Coronary artery (tissue), 2 donors: ENCODE measurements at regions not wholly inside any gene's neighbourhood (a gene's known extent, or its start where the extent isn't known, plus 50 kb on each side); places are given as distances from the start of the nearest gene placed in this dataset.
"Not testable (repeated sequence)": the region's sequence is repeated elsewhere in the genome, so short reads cannot be mapped to it uniquely, and the experiment has no call there.

Experiments
- DNase-seq: peaks from one replicate; pipeline ENCODE4 v3.0.0-alpha.2; 2017; ENCODE audit warnings: low spot score
- H3K27ac ChIP-seq, 2 donors: fragments of 200-600 bp; sonication (generic); one replicate each; pipeline ENCODE4 v1.5.1; 2016 to 2019
- H3K4me3 ChIP-seq: fragments of 200-600 bp; sonication (generic); 2 replicates; pipeline ENCODE4 v1.5.1; 2016; ENCODE audit warnings: mild to moderate bottlenecking, moderate library complexity
- TF ChIP-seq, protein P1 (sequence below): fragments of 200-600 bp; sonication (generic); IDR thresholded peaks from one replicate; pipeline ENCODE4 v1.5.1; 2019; ENCODE audit warnings: antibody characterized with exemption

DNA sequence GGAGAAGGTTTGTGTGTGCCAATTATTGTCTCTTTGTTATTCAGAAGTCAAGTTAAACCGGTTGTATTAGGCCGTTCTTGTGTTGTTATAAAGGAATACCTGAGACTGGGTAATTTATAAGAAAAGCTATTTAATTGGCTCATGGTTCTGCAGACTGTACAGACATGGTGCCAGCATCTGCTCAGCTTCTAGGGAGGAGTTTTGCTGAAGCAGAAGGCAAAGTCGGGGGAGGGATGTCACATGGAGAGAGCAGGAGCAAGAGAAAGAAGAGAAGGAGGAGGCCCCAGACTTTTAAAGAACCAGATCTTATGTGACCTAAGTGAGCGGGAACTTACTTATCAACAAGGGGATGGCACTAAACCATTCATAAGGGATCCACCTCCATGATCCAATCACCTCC, 349.3 kb upstream of the PCDH18 start:
- TF ChIP-seq, protein P1, sequence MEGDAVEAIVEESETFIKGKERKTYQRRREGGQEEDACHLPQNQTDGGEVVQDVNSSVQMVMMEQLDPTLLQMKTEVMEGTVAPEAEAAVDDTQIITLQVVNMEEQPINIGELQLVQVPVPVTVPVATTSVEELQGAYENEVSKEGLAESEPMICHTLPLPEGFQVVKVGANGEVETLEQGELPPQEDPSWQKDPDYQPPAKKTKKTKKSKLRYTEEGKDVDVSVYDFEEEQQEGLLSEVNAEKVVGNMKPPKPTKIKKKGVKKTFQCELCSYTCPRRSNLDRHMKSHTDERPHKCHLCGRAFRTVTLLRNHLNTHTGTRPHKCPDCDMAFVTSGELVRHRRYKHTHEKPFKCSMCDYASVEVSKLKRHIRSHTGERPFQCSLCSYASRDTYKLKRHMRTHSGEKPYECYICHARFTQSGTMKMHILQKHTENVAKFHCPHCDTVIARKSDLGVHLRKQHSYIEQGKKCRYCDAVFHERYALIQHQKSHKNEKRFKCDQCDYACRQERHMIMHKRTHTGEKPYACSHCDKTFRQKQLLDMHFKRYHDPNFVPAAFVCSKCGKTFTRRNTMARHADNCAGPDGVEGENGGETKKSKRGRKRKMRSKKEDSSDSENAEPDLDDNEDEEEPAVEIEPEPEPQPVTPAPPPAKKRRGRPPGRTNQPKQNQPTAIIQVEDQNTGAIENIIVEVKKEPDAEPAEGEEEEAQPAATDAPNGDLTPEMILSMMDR, result no peak
- Histone ChIP-seq H3K4me3 (no peak overlapping the region), H3K27ac (no peak overlapping the region)
- no peak for DNase-seq

DNA sequence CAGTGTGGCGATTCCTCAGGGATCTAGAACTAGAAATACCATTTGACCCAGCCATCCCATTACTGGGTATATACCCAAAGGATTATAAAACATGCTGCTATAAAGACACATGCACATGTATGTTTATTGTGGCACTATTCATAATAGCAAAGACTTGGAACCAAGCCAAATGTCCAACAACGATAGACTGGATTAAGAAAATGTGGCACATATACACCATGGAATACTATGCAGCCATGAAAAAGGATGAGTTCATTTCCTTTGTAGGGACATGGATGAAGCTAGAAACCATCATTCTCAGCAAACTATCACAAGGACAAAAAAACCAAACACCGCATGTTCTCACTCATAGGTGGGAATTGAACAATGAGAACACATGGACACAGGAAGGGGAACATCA, 335.8 kb upstream of the PCDH18 start:
- DNase-seq, H3K4me3 ChIP-seq, H3K27ac ChIP-seq: not testable (repeated sequence)

DNA sequence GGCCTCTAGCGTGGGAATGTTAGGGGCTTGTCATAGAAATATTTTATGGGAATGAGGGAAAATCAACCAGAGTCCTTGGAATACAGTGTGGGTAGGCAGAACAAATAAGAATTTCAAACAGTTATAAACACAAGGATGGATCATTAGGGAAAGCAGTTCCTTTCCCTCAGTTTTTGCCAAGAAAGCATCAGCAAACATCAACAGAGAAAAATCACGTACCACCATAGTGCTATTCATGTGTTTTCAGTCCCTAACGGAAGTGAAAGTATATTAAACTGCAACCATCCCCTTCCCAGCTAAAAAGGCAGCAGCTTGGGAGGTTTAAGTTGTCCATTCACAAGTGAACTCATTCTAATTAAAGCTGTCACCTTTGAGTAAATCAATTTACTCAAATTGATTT, 334.4 kb upstream of the PCDH18 start:
- TF ChIP-seq, protein P1, result no peak
- no peak overlapping the region for H3K27ac ChIP-seq
- no peak overlapping the region for H3K4me3 ChIP-seq
- DNase-seq, result no peak

DNA sequence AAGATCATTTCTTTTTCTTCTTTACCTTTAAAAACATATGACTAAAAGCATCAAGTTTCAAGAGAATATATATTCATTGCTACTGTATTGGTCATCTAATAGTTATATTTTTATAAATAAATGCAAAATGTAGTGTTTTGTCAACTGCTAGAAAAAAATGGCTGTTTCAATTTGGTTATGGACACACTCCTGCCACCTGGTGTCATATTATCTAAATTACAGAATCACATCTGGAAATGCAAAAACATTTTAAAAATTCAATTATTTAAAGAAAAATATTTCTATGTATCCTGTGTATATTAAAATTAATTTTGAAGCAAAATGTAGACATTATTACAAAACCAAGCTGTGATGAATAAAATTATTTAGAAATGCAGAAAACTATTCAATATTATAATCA, 329.4 kb upstream of the PCDH18 start:
- H3K4me3 ChIP-seq, result no peak overlapping the region
- no peak for DNase-seq
- TF ChIP-seq, protein P1, result peak; percentile 41
- no peak overlapping the region for H3K27ac ChIP-seq

DNA sequence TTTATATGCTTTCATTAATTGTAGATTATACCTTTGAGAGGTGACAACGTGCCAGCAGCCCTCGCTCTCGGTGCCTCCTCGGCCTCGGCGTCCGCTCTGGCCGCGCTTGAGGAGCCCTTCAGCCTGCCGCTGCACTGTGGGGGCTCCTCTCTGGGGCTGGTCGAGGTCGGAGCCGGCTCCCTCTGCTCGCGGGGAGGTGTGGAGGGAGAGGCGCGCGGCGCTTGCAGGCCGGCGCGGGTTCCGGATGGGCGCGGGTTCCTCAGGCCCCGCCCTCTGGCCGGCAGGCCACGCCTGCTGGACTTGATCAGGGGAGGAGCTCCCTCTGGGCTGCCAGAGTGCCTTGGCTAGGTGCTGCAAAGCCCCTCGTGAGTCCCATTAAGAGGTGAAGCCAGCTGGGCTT, 321.1 kb upstream of the PCDH18 start:
- TF ChIP-seq, protein P1, result no peak
- Histone ChIP-seq H3K4me3 (no peak overlapping the region), H3K27ac (no peak overlapping the region)
- no peak for DNase-seq

DNA sequence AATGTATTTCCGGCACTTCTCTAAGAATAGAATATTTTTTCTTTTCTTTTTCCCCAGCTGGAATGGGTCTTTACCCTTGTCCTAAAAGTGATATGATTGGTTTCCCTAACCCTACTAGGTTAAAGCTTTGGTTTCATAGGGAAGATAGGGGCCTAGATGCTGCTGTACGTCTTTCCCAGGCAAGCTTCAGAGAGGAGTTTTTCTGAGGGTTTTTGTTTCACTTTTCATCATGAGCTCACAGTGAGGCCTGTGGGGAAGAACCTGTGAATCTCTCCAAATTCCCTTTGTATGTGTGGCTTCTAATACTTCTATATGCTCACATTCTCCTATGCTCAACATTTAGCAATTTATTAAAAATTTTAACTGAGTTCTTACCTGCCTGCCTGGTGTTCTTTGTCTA, 320.0 kb upstream of the PCDH18 start:
- DNase-seq, result no peak
- TF ChIP-seq, protein P1, result no peak
- Histone ChIP-seq H3K4me3 (no peak overlapping the region), H3K27ac (no peak overlapping the region)

DNA sequence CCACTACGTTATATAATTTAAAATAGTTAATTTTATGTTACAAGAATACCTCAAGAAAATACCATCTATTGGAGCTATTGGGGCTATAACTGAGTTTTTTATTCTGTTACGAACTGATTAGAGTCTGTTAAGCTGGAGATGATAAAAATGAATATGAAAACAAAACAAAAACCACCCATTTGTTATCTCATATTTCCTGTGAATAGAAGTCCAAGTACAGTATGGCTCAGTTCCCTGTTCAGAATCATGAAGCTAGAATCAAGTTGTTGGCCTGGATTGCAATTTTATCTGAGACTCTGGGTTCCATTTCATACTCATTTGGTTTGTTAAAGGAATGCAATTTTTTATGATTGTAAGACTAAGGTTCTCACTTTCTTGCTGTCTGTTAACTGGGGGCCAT, 319.1 kb upstream of the PCDH18 start:
- Histone ChIP-seq H3K27ac (no peak overlapping the region), H3K4me3 (no peak overlapping the region)
- TF ChIP-seq, protein P1, result no peak
- no peak for DNase-seq

DNA sequence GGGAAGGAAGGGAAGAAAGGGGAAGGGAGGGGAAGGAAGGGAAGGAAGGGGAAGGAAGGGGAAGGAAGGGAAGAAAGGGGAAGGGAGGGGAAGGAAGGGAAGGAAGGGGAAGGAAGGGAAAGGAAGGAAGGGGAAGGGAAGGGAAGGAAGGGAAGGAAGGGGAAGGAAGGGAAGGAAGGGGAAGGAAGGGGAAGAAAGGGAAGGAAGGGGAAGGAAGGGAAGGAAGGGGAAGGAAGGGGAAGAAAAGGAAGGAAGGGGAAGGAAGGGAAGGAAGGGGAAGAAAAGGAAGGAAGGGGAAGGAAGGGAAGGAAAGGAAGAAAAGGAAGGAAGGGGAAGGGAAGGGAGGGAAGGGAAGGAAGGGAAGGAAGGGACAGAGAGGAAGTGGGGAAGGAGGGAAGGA, 295.7 kb upstream of the PCDH18 start:
- DNase-seq, H3K27ac ChIP-seq, H3K4me3 ChIP-seq: not testable (repeated sequence)
